Brain pericyte (primary cell): ENCODE measurements at regions not wholly inside any gene's neighbourhood (a gene's known extent, or its start where the extent isn't known, plus 50 kb on each side); places are given as distances from the start of the nearest gene placed in this dataset.
"Not testable (repeated sequence)": the region's sequence is repeated elsewhere in the genome, so short reads cannot be mapped to it uniquely, and the experiment has no call there.

ENCODE experiments used
- DNase-seq: peaks from one replicate; pipeline ENCODE4 v3.0.0-alpha.2; 2012; ENCODE audit warnings: low read depth, low spot score

GRCh38 chr4:148868191-148868590, 426.0 kb upstream of the NR3C2 start:
- peak; percentile 42 for DNase-seq

DNA sequence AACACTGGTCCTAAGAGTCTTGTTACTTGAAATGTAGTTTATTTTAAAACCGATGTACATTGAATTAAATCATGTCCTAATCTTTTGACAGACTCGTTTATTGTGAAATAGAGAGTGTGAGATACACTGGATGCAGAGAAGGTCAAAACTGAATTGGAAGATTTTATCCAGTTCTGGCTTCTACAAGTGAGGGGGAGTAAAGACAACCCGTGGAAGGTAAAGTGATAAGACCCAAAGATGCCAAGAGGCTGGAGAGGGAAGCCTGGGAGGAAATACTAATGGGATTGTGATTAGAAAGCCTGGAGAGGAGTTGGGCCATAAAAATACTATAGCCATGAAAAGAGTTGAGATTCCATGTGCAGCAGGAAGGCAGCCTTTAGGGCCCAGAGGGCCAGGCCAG, 424.5 kb upstream of the NR3C2 start:
- DNase-seq, result no peak

- DNase-seq, result no peak
These were observed 415.8 kb upstream of the NR3C2 start for GRCh38 chr4:148857973-148858534.

- no peak for DNase-seq
These were observed 415.2 kb upstream of the NR3C2 start for GRCh38 chr4:148857239-148857972.

DNA sequence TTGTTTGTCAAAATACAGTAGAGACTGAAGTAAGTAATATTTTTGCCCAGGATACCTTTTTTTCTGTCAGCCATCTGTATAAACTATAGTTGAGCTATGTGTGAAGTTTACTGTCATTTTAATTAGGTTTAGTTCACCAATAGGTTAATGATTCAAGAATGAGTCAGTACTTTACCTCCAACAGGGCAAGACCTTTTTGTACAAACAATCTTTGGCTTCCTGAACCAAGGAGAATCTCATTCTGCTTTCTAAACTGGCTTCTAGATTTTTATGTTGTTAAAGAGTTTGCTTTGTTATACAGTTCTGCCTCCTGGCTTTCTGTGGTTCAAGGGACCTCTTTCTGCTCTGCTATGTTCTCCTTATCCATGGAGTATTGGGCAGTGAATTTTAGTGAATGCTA, 412.0 kb upstream of the NR3C2 start:
- no peak for DNase-seq

GRCh38 chr4:148852092-148852699, 410.0 kb upstream of the NR3C2 start:
- no peak for DNase-seq

DNA sequence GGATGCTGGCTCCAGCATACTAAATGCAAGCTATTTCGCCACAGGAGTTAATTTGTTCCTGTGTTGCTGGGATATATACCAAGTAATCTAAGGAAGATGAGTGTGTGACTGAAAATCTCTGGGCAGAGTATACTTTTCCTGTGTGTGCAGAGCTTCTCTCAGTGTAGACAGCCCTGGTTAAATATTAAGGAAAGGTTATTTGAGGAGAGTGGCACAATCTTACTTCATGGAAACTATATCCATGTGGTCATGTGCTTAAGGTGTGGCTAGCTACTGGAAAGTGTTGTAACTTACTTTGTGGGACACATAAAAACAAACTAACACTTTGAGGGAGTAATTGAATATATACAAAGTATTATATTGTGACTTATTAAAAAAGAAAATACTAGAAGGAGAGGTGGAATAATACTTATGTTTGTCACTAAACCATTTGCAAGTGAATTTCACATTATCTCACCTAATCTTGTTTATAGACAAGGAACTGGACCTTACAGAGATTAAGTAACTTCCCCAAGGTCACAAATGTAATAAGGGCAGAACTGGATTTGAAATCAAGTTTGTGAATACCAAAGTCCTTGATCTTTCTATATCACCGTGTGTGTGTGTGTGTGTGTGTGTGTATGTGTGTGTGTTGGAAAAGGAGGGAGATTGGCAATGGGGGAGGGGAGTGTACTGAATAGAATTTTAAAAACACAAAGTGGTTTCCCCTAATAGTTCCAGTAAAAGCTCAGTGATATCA, 408.2 kb upstream of the NR3C2 start:
- no peak for DNase-seq

- no peak for DNase-seq
These were observed 407.4 kb upstream of the NR3C2 start for GRCh38 chr4:148849581-148849980.

- DNase-seq, result no peak
These were observed 405.5 kb upstream of the NR3C2 start for GRCh38 chr4:148847544-148848255.

- no peak for DNase-seq
These were observed 403.4 kb upstream of the NR3C2 start for GRCh38 chr4:148845609-148846008.

GRCh38 chr4:148843625-148844024, 401.4 kb upstream of the NR3C2 start:
- no peak for DNase-seq

DNA sequence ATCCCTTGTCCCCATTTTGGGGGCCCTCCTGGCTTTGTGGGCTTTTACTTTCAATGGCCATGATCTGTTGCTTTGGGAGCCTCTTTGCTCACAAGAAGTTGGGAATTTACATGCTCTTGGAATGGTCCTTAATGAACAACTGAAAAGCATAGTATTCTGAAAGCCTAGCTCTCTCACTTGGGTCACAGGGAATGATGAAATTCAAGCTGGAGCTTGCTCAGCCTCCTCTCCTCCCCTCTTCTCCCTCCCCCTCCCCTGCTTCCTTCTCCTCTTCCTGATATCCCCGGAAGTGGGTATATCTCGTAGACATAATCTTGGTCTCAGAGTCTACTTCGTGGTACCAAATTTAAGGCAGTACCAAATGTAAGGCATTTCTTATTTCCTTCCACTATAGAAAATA, 400.6 kb upstream of the NR3C2 start:
- no peak for DNase-seq

DNA sequence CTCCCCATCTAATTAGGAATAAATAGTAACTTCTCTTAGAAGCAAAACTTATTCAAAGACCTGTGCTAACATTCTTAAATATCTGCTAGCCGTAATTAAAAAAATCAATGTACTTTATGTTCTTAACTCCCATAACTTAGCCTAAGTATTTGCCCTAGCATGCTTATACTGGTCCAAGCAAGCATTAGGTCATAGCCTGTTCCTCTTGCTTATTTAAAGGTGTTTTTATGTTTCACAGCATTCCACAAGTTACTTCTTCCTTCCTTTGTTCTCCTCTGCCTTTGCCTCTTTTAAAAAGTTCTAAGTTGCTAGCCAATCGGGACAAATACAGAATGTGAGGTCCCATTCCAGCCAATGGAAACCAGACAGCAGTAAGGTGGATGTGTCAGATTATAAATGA, 395.4 kb upstream of the NR3C2 start:
- not testable (repeated sequence) for DNase-seq

- no peak for DNase-seq
These were observed 392.8 kb upstream of the NR3C2 start for GRCh38 chr4:148834804-148835631.

- peak; percentile 31 for DNase-seq
These were observed 389.7 kb upstream of the NR3C2 start for GRCh38 chr4:148831945-148832344.

GRCh38 chr4:148828291-148828690, 386.1 kb upstream of the NR3C2 start:
- no peak for DNase-seq

GRCh38 chr4:148827781-148828180, 385.6 kb upstream of the NR3C2 start:
- DNase-seq, result no peak

- no peak for DNase-seq
These were observed 381.2 kb upstream of the NR3C2 start for GRCh38 chr4:148823419-148823769.

- DNase-seq, result no peak
These were observed 380.6 kb upstream of the NR3C2 start for GRCh38 chr4:148822572-148823418.

GRCh38 chr4:148814030-148814429, 371.8 kb upstream of the NR3C2 start:
- DNase-seq, result no peak
